UCSD-AML1 (cell line): ENCODE measurements at regions not wholly inside any gene's neighbourhood (a gene's known extent, or its start where the extent isn't known, plus 50 kb on each side); places are given as distances from the start of the nearest gene placed in this dataset.

Experiments
- DNase-seq: peaks from one replicate; lab custom pipeline; 2025; ENCODE audit not compliant: unreplicated experiment; lab: John Stamatoyannopoulos, UW

- DNase-seq: no peak
Measured at GRCh38 chr5:167713896-167714295, 577.5 kb upstream of the WWC1 start.

- DNase-seq: no peak
Measured at GRCh38 chr5:167716126-167716775, 575.2 kb upstream of the WWC1 start.

- no peak for DNase-seq
Measured at GRCh38 chr5:167720259-167720658, 571.2 kb upstream of the WWC1 start.

GRCh38 chr5:167720676-167721260, 570.7 kb upstream of the WWC1 start:
- no peak for DNase-seq

- no peak for DNase-seq
Measured at GRCh38 chr5:167721926-167722440, 569.5 kb upstream of the WWC1 start.

- DNase-seq: peak; percentile 68
Measured at GRCh38 chr5:167723254-167723871, 568.1 kb upstream of the WWC1 start.

- no peak for DNase-seq
Measured at GRCh38 chr5:167725264-167725663, 566.2 kb upstream of the WWC1 start.

- DNase-seq: no peak
Measured at GRCh38 chr5:167725741-167726140, 565.7 kb upstream of the WWC1 start.

GRCh38 chr5:167726642-167727041, 564.8 kb upstream of the WWC1 start:
- DNase-seq: no peak

GRCh38 chr5:167730121-167730520, 561.3 kb upstream of the WWC1 start:
- no peak for DNase-seq

GRCh38 chr5:167730656-167731055, 560.8 kb upstream of the WWC1 start:
- no peak for DNase-seq

- no peak for DNase-seq
Measured at GRCh38 chr5:167731951-167732350, 559.5 kb upstream of the WWC1 start.

GRCh38 chr5:167732499-167732898, 558.9 kb upstream of the WWC1 start:
- DNase-seq: no peak

GRCh38 chr5:167736992-167737391, 554.5 kb upstream of the WWC1 start:
- no peak for DNase-seq

- DNase-seq: no peak
Measured at GRCh38 chr5:167743695-167744464, 547.6 kb upstream of the WWC1 start.

GRCh38 chr5:167745868-167746267, 545.6 kb upstream of the WWC1 start:
- DNase-seq: no peak

- no peak for DNase-seq
Measured at GRCh38 chr5:167750586-167750985, 540.9 kb upstream of the WWC1 start.

GRCh38 chr5:167752936-167753335, 538.5 kb upstream of the WWC1 start:
- DNase-seq: no peak

GRCh38 chr5:167753725-167754490, 537.5 kb upstream of the WWC1 start:
- DNase-seq: no peak

GRCh38 chr5:167754501-167755021, 536.9 kb upstream of the WWC1 start:
- DNase-seq: no peak

- no peak for DNase-seq
Measured at GRCh38 chr5:167755420-167755819, 536.0 kb upstream of the WWC1 start.
